Activated T-helper 17 cell treated with anti-CD3 and anti-CD28 coated beads, Interleukin-2, amount 50 U/mL, for 72 hours (primary cell): ENCODE measurements at regions not wholly inside any gene's neighbourhood (a gene's known extent, or its start where the extent isn't known, plus 50 kb on each side); places are given as distances from the start of the nearest gene placed in this dataset.

ENCODE experiments used
- ATAC-seq: fragments of 150-1000 bp; cut with Tn5 transposase; replicated peaks from 2 replicates; pipeline ENCODE4 v1.10.0; 2021; ENCODE audit warnings: mild to moderate bottlenecking, moderate library complexity
- H3K27ac Mint-ChIP-seq: one replicate; pipeline ENCODE4 v1.8.0; 2022; ENCODE audit warnings: mixed read lengths
- H3K27me3 Mint-ChIP-seq: one replicate; pipeline ENCODE4 v1.8.0; 2022; ENCODE audit warnings: mixed read lengths
- H3K36me3 Mint-ChIP-seq: one replicate; pipeline ENCODE4 v1.8.0; 2022; ENCODE audit warnings: low read depth, mild to moderate bottlenecking, mixed read lengths
- H3K4me1 Mint-ChIP-seq: one replicate; pipeline ENCODE4 v1.8.0; 2022; ENCODE audit warnings: mixed read lengths
- H3K4me3 Mint-ChIP-seq: one replicate; pipeline ENCODE4 v1.8.0; 2022; ENCODE audit warnings: mild to moderate bottlenecking, mixed read lengths
- H3K9me3 Mint-ChIP-seq: one replicate; pipeline ENCODE4 v1.8.0; 2022; ENCODE audit warnings: mixed read lengths

DNA sequence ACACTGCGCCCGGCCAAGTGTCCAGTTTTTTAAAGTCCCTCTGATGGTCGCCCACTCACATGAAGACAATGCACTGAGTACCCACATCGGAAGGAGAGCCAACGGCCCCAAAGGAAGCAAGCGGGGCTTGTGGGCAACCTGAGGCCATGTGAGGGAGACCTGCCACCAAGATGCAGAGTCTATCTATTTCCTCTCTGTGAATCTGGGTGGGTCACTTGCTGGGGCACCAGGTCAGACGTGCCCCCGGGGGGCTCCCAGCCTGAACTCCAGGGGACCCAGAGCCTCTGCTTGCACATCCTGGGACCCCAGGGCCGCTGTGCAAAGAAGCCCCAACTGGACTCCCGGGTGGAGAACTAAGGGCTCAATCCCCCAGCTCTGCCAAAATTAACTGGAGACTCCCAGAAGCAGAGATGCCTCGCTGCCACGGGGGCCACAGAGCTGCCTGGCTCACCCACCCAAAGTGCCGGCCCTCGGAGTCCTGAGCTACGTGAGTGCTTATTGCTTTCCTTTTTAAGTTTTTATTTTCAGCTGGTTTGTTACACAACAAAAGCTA lies 106.4 kb downstream of the BRD1 start:
- peaks cover 4% of the 10 kb centered on the region for H3K27me3 Mint-ChIP-seq
- H3K9me3 Mint-ChIP-seq: no peaks in the 10 kb centered on the region
- no peak overlapping the region for H3K4me3 Mint-ChIP-seq
- H3K36me3 Mint-ChIP-seq: no peaks in the 10 kb centered on the region
- H3K27ac Mint-ChIP-seq: no peak overlapping the region
- ATAC-seq: no peak
- H3K4me1 Mint-ChIP-seq: peaks cover 10% of the 10 kb centered on the region

DNA sequence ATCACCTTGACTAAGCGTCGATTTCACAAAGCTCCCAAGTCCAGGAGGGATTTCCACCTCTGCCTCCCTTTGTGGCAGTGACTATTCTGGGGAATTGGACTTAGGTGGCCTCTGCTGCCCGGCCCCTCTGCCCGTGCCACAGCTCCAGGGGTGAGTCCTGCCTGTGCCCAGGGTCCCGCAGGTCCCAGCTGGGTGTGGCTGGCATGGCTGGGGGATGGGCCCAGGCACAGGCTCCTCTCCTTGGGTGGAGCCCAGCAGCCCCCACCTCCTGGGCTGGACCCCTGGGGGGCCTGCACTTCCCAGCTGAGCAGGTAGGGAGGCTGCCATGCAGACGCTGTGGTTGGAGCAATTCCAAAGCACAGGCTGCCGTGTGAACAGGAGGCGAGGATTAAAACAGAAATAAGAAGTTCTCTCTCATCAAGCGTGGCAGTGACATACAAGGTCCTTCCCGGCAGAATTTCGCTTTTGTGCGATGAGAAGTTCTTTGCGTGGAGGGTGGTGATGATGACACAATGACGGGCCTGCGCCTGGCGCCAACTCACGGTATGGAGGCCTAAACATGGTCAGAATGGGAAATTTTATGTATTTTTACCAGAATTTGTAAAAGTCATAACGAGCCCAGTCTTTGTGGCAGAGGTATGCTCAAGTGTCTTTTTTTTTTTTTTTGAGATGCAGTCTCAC lies 107.3 kb downstream of the BRD1 start:
- Mint-ChIP-seq H3K27ac (no peak overlapping the region), H3K9me3 (no peaks in the 10 kb centered on the region), H3K27me3 (no peaks in the 10 kb centered on the region), H3K36me3 (no peaks in the 10 kb centered on the region), H3K4me1 (peaks cover 10% of the 10 kb centered on the region), H3K4me3 (no peak overlapping the region)
- no peak for ATAC-seq

DNA sequence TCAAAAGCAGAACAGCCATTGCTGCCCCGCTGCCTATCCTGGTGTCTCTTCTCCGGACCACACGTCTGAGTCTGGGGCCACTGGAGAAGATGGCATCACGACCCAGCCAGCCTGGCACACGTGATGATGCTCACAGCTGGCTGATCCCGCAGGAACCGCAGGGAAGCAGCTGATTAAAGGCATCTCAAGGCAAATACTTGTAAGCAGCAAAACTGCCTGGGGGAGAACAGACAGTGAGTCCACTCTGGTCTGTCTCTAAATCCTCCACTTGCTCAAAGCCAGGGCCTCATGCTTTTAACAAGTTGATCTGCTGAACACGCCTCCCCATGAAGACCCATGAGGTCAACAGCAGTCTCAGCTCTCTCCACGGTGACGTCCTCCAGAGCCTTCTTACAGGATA lies 108.6 kb downstream of the BRD1 start:
- no peaks in the 10 kb centered on the region for H3K9me3 Mint-ChIP-seq
- no peak for ATAC-seq
- H3K4me1 Mint-ChIP-seq: peaks cover 9% of the 10 kb centered on the region
- no peak overlapping the region for H3K27ac Mint-ChIP-seq
- no peaks in the 10 kb centered on the region for H3K27me3 Mint-ChIP-seq
- H3K4me3 Mint-ChIP-seq: no peak overlapping the region
- no peaks in the 10 kb centered on the region for H3K36me3 Mint-ChIP-seq

DNA sequence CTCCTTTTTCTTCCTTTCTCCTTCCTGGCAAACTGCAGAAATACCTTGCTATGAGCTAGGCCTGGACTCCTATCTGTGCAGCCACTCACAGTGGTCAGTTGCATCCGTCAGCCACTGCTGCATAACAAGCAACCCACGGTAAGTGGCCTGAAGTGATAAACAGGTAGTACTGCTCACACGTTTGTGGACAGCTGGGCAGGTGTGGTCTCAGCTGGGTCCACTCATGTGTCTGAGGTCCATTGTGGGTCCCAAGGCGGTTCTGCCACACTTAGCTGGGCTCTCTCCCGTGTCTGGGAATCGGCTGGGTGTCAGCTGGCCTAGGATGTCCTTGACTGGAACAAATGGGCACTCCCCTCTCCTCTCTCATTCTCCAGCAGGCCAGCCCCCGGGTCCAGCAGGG lies 109.3 kb downstream of the BRD1 start:
- ATAC-seq: no peak
- H3K27me3 Mint-ChIP-seq: no peaks in the 10 kb centered on the region
- H3K9me3 Mint-ChIP-seq: no peaks in the 10 kb centered on the region
- H3K36me3 Mint-ChIP-seq: no peaks in the 10 kb centered on the region
- H3K4me1 Mint-ChIP-seq: peaks cover 2% of the 10 kb centered on the region
- no peak overlapping the region for H3K27ac Mint-ChIP-seq
- no peak overlapping the region for H3K4me3 Mint-ChIP-seq

- H3K4me3 Mint-ChIP-seq: no peak overlapping the region
- H3K4me1 Mint-ChIP-seq: no peaks in the 10 kb centered on the region
- H3K27ac Mint-ChIP-seq: no peak overlapping the region
- ATAC-seq: no peak
- H3K36me3 Mint-ChIP-seq: no peaks in the 10 kb centered on the region
- H3K27me3 Mint-ChIP-seq: no peaks in the 10 kb centered on the region
- H3K9me3 Mint-ChIP-seq: no peaks in the 10 kb centered on the region
These were observed 110.3 kb downstream of the BRD1 start for GRCh38 chr22:49717322-49717919.

DNA sequence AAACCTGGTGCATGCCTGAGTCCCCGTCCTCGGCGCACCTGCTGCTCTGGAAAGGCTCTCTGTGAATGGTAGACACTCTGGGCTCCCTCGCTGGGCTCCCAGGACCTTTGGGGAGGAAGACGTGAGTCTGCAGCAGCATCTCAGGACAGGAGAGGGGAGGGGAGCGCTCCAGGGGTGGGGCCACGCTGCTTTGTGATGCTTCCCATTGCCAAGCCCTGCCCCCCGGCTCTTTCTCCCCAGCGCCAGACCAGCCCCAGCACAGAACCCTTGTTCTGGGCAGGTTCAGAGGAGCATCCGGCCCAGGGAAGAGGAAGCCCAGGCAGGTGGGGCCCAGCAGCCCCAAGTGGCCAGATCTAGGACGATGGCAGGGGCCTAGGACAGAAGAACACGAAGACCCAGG lies 111.2 kb downstream of the BRD1 start:
- Mint-ChIP-seq H3K4me1 (no peaks in the 10 kb centered on the region), H3K27ac (no peak overlapping the region), H3K36me3 (no peaks in the 10 kb centered on the region), H3K4me3 (no peak overlapping the region), H3K27me3 (peaks cover 5% of the 10 kb centered on the region), H3K9me3 (no peaks in the 10 kb centered on the region)
- no peak for ATAC-seq

DNA sequence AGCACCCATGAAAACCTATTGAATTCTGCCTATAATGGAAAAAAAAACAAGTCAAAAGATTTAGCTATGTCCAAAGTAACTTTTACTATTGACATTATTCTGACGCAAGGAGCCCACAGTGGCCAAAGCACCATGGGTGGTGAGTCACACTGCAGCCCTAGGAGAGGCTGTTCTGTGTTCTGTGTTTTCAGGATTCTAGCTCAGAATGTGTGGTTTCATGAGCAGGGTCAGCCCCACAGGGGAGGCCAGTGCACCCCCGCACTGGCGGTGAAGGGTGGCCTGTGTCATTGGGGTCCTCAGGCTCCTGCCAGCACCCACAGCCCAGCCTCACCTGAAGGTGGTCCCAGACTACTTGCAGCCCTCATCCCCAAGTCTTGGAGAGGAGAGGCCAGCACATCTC lies 112.2 kb downstream of the BRD1 start:
- no peaks in the 10 kb centered on the region for H3K9me3 Mint-ChIP-seq
- H3K4me3 Mint-ChIP-seq: no peak overlapping the region
- peaks cover 15% of the 10 kb centered on the region for H3K27me3 Mint-ChIP-seq
- no peaks in the 10 kb centered on the region for H3K36me3 Mint-ChIP-seq
- no peak for ATAC-seq
- H3K4me1 Mint-ChIP-seq: no peaks in the 10 kb centered on the region
- no peak overlapping the region for H3K27ac Mint-ChIP-seq

DNA sequence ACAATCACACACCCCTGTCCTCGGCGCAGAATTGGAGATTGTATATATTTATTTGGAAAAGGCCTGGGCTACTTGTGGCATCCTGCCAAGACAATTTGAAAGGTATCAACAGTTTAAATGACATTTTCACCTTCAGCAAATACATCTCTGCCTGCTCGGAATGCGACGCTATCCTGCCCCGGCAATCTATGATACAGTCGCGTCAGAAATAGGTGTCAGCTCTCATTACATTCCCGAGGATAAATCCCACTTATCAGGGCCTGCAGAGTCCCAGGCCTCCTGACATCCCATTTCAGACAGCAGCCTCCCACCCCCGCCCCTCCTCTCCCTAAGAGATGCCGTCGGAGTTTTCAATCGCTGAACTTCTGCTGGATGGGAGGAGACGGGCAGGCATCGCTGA lies 114.7 kb downstream of the BRD1 start:
- no peak for ATAC-seq
- Mint-ChIP-seq H3K4me3 (no peak overlapping the region), H3K4me1 (no peaks in the 10 kb centered on the region), H3K27me3 (peaks cover 31% of the 10 kb centered on the region), H3K9me3 (no peaks in the 10 kb centered on the region), H3K36me3 (no peaks in the 10 kb centered on the region), H3K27ac (no peak overlapping the region)

GRCh38 chr22:49712195-49712791 lies 115.4 kb downstream of the BRD1 start:
- Mint-ChIP-seq H3K4me3 (no peak overlapping the region), H3K27me3 (peaks cover 35% of the 10 kb centered on the region), H3K27ac (no peak overlapping the region), H3K4me1 (no peaks in the 10 kb centered on the region), H3K36me3 (no peaks in the 10 kb centered on the region), H3K9me3 (no peaks in the 10 kb centered on the region)
- no peak for ATAC-seq

GRCh38 chr22:49710746-49711145 lies 116.9 kb downstream of the BRD1 start:
- Mint-ChIP-seq H3K9me3 (no peaks in the 10 kb centered on the region), H3K27ac (no peak overlapping the region), H3K36me3 (no peaks in the 10 kb centered on the region), H3K27me3 (peaks cover 35% of the 10 kb centered on the region), H3K4me3 (no peak overlapping the region), H3K4me1 (no peaks in the 10 kb centered on the region)
- ATAC-seq: no peak

GRCh38 chr22:49709464-49709863 lies 118.2 kb downstream of the BRD1 start:
- no peak overlapping the region for H3K4me3 Mint-ChIP-seq
- ATAC-seq: no peak
- H3K27me3 Mint-ChIP-seq: peaks cover 35% of the 10 kb centered on the region
- no peaks in the 10 kb centered on the region for H3K9me3 Mint-ChIP-seq
- H3K36me3 Mint-ChIP-seq: no peaks in the 10 kb centered on the region
- H3K27ac Mint-ChIP-seq: no peak overlapping the region
- no peaks in the 10 kb centered on the region for H3K4me1 Mint-ChIP-seq

GRCh38 chr22:49705972-49706352 lies 121.7 kb downstream of the BRD1 start:
- Mint-ChIP-seq H3K27me3 (peaks cover 35% of the 10 kb centered on the region), H3K4me3 (no peak overlapping the region), H3K4me1 (no peaks in the 10 kb centered on the region), H3K27ac (no peak overlapping the region), H3K9me3 (peaks cover 5% of the 10 kb centered on the region), H3K36me3 (no peaks in the 10 kb centered on the region)
- no peak for ATAC-seq

DNA sequence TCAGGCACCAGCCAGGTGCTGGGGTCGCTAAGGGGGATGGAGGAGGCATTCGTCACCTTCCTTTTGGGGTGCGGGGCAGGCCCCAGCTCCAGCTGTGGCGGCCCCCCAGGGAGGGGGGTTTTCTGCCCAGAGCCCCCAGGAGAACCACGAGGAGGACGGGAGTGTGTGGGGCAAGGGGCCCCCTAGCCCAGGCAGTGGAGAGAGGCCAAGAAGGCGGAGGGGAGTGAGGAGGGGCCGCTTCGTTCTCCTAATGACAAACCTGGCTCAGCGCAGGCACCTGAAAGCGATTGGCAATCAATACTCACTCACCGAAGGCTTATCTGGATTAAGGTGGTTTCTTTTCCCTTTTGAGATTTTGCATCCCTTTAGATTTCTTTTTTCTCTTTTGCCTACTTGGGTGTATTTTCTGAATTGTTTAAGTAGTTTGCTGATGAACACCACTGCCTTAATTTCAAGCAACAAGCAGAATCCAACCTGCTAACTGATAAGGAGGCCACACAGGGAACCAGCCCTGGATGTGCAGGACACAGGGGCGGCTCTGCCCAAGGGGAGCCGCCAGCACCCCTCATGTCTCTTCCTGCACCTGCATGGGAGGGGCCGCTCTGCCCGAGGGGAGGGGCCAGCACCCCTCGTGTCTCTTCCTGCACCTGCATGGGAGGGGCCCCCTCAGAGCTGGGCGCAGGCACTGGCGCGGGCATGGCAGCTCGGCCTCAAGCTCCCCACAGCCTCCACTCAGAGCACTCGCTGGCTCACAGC lies 122.3 kb downstream of the BRD1 start:
- no peak overlapping the region for H3K4me3 Mint-ChIP-seq
- H3K9me3 Mint-ChIP-seq: peaks cover 11% of the 10 kb centered on the region
- no peak for ATAC-seq
- H3K27me3 Mint-ChIP-seq: peaks cover 35% of the 10 kb centered on the region
- H3K36me3 Mint-ChIP-seq: no peaks in the 10 kb centered on the region
- H3K27ac Mint-ChIP-seq: no peak overlapping the region
- no peaks in the 10 kb centered on the region for H3K4me1 Mint-ChIP-seq

DNA sequence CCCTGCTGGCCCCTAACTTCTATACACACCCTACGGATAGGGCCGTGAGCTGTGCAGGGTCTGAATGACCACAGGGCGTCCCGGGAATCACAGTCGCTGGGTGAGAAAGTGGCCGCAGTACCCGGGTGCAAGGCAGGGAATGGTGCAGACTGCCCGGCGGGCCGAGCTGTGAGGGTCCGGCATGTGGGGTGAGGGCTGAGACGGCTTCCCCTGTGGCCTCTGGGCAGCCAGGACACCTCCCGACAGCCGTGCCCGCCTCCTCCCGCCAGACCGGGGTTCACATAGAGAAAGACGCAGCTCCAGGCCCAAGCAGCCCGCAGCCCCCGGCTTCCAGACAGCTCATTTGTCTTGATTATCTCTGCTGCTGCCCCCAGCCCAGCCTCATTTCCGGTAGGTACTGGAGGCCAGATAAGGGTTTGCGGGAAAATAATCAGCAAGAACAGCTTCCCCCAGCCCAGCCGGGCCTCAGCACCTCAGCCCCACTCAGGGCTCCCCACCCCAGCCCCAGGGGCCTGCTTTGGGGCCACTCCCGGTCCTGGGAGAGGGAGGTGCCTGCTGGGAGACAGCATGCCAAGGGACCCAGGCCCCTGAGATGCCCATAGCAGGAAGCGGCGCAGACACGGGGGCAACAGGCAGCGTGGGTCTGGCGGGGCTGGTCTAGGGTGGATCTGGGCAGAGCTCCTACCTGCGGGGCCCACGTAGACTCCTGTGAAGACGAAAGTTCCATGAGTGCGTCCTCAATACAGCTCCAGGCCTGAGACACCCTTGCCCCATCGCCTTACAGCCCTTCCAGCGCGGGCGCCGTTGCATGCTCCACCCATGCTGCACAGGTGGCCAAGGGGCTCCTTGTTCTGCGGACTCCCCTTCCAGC lies 123.1 kb downstream of the BRD1 start:
- Mint-ChIP-seq H3K4me1 (no peaks in the 10 kb centered on the region), H3K4me3 (no peak overlapping the region), H3K36me3 (no peaks in the 10 kb centered on the region), H3K27ac (no peak overlapping the region), H3K9me3 (peaks cover 11% of the 10 kb centered on the region), H3K27me3 (peaks cover 32% of the 10 kb centered on the region)
- no peak for ATAC-seq
